Peyer's patch (tissue), 4 donors: ENCODE measurements at regions not wholly inside any gene's neighbourhood (a gene's known extent, or its start where the extent isn't known, plus 50 kb on each side); places are given as distances from the start of the nearest gene placed in this dataset.

Source experiments
- DNase-seq, 3 donors: peaks; one replicate each; pipeline ENCODE4 v3.0.0-alpha.2; 2017 to 2019
- H3K27ac ChIP-seq, 4 donors: fragments of 200-600 bp; sonication (generic); one replicate each; pipeline ENCODE4 v1.5.1; 2016 to 2019
- H3K27me3 ChIP-seq, 2 donors: fragments of 200-600 bp; sonication (generic); one replicate each; pipeline ENCODE4 v1.5.1; 2019
- H3K36me3 ChIP-seq, 3 donors: fragments of 200-600 bp; sonication (generic); one replicate each; pipeline ENCODE4 v1.5.1; 2016 to 2019
- H3K4me1 ChIP-seq, 4 donors: fragments of 200-600 bp; sonication (generic); one replicate each; pipeline ENCODE4 v1.5.1; 2016 to 2019
- H3K4me3 ChIP-seq, 4 donors: fragments of 200-600 bp; sonication (generic); 1 replicate in 3 of 4; 2 replicates in 1 of 4; pipeline ENCODE4 v1.5.1; 2016 to 2019; ENCODE audit warnings: mild to moderate bottlenecking in 1 of 4
- H3K9me3 ChIP-seq, 4 donors: fragments of 200-600 bp; sonication (generic); one replicate each; pipeline ENCODE4 v1.5.1; 2016 to 2019; ENCODE audit warnings: mild to moderate bottlenecking in 1 of 4
- POLR2A ChIP-seq, 2 donors: fragments of 450-650 bp; IDR thresholded peaks; one replicate each; pipeline ENCODE4 v1.5.1; 2017; ENCODE audit warnings: antibody characterized with exemption in 2 of 2, mild to moderate bottlenecking in 2 of 2, moderate library complexity in 2 of 2
- TF ChIP-seq, protein P1 (sequence below), 6 experiments: fragments of 450-650 bp in 4 of 6; fragments of 200-600 bp in 2 of 6; sonication (generic) in 1 of 6; IDR thresholded peaks; one replicate each; pipeline ENCODE4 v1.5.1; 2017 to 2019; ENCODE audit warnings: antibody characterized with exemption in 6 of 6, mild to moderate bottlenecking in 3 of 6, moderate library complexity in 1 of 6

DNA sequence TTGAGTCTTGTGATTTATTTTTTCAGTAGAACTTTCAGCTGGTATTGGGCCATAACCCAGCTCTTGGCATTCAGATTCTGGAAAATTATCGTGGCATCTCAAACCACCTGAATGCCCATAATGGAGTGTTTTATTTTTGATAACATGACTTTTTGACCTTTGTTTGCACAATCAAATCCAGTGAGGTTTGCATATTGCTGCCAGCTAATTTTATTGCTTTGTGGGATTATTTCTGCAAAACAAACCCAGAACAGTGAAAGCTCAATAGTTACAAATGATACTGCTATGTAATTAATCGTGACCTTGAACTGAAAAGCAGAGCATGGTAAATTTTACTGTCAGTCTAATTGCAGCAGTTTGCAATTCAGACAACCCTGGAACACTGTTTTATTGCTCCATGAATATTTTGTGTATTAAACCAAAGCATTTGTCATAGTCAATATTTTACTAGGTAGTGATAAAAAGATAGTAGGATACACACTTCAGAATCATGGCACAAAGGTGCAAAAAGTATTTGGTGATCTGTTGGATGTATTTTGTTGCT, 255.2 kb upstream of the NAV3 start:
- DNase-seq = no peak
- Histone ChIP-seq H3K9me3 (no peaks in the 10 kb centered on the region), H3K27ac (no peak overlapping the region), H3K4me3 (no peak overlapping the region), H3K27me3 (no peaks in the 10 kb centered on the region), H3K36me3 (no peaks in the 10 kb centered on the region), H3K4me1 (no peaks in the 10 kb centered on the region)
- TF ChIP-seq POLR2A (IDR thresholded peaks at IDR 0.05) = no peak
- TF ChIP-seq, protein P1, sequence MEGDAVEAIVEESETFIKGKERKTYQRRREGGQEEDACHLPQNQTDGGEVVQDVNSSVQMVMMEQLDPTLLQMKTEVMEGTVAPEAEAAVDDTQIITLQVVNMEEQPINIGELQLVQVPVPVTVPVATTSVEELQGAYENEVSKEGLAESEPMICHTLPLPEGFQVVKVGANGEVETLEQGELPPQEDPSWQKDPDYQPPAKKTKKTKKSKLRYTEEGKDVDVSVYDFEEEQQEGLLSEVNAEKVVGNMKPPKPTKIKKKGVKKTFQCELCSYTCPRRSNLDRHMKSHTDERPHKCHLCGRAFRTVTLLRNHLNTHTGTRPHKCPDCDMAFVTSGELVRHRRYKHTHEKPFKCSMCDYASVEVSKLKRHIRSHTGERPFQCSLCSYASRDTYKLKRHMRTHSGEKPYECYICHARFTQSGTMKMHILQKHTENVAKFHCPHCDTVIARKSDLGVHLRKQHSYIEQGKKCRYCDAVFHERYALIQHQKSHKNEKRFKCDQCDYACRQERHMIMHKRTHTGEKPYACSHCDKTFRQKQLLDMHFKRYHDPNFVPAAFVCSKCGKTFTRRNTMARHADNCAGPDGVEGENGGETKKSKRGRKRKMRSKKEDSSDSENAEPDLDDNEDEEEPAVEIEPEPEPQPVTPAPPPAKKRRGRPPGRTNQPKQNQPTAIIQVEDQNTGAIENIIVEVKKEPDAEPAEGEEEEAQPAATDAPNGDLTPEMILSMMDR (IDR thresholded peaks at IDR 0.05) = no peak

DNA sequence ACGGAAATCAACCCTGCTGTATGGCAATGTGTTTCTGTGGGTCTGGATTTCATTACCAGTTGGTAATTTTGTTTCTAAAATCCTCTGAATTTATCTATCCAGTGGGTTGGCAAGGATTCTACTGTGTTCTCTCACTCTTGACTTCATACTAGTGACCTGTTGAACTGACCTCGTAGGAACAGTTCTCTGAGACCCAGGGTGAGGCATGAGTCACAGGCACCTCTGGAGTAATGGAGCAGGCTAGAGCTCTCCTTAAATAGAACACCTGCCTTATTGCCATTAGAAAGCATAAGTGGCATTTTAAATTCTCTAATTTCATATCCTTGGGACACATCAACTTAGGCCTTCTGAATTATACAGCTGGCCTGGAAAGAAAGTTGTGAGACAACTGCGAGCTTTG, 258.3 kb upstream of the NAV3 start:
- TF ChIP-seq POLR2A (IDR thresholded peaks at IDR 0.05) = no peak
- TF ChIP-seq, protein P1 (IDR thresholded peaks at IDR 0.05) = no peak
- no peaks in the 10 kb centered on the region for H3K36me3 ChIP-seq
- H3K27ac ChIP-seq = no peak overlapping the region

DNA sequence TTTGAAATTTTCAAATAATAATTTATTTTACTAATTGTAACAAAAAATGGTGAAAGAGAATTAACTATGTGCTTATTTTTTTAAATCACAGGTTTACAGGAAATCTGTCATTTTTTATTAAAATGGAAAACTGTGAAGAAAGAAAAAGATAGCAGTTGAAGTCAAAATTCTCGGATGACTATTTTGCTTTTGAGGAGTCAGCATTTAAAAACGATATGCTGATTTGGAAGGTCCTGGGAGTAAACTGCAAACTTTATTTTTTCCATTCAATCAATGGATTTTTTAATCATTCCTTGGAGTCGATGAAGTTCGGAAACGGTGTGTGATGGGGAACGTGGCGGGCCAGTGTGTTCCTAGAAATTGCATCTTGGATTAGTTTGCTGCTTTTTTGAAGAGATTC, 258.9 kb upstream of the NAV3 start:
- Histone ChIP-seq H3K27me3 (no peaks in the 10 kb centered on the region), H3K4me3 (no peak overlapping the region), H3K4me1 (no peaks in the 10 kb centered on the region), H3K9me3 (no peaks in the 10 kb centered on the region), H3K36me3 (no peaks in the 10 kb centered on the region), H3K27ac (no peak overlapping the region)
- no peak for DNase-seq
- no peak for TF ChIP-seq POLR2A (IDR thresholded peaks at IDR 0.05)
- TF ChIP-seq, protein P1 (IDR thresholded peaks at IDR 0.05) = no peak

More for the DNA sequence above, 258.3 kb upstream of the NAV3 start:
- Histone ChIP-seq H3K4me1 (no peaks in the 10 kb centered on the region), H3K4me3 (no peak overlapping the region), H3K9me3 (no peaks in the 10 kb centered on the region), H3K27me3 (no peaks in the 10 kb centered on the region)
- DNase-seq = no peak

DNA sequence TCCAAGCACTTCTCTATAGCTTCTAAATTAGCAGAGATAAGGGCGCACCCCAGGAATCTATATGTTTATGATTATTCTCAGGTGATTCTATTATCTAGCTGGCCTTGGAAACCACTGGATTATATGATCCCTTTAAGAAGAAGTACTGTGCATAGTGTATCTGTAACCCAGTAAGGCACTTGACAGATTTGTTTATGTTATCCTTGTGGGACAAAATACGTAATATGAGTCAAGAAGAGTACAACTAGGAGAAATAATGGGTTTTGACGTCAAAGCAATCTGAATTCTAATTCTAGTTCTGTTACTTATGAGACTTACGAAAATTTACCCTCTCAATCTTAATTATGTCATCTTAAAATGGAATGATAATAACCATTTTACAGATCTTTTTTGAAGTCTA, 259.6 kb upstream of the NAV3 start:
- DNase-seq = no peak
- H3K36me3 ChIP-seq = no peaks in the 10 kb centered on the region
- no peaks in the 10 kb centered on the region for H3K9me3 ChIP-seq
- no peaks in the 10 kb centered on the region for H3K27me3 ChIP-seq
- no peak overlapping the region for H3K27ac ChIP-seq
- TF ChIP-seq POLR2A (IDR thresholded peaks at IDR 0.05) = no peak
- TF ChIP-seq, protein P1 (IDR thresholded peaks at IDR 0.05) = no peak
- H3K4me1 ChIP-seq = no peaks in the 10 kb centered on the region
- no peak overlapping the region for H3K4me3 ChIP-seq

DNA sequence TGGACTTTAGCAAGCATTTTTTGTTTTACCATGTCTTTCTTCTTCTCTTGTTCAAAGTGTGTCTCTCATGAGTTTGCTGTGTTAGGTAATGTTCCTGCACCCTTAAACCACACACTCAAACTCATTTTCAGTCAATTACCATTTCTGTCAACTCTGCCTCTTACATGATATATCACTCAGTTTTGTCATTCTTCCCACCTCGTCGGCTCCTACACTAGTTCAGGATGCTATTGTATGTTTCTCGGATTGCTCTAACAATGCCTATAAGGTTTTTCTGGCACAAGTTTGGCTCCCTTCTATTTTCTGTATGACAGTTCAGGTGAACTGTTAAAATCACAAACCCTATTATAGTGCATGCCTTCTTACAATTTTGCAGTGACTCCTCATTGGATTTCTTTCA, 260.8 kb upstream of the NAV3 start:
- Histone ChIP-seq H3K27me3 (no peaks in the 10 kb centered on the region), H3K9me3 (no peaks in the 10 kb centered on the region), H3K4me1 (no peaks in the 10 kb centered on the region), H3K36me3 (no peaks in the 10 kb centered on the region), H3K27ac (no peak overlapping the region), H3K4me3 (no peak overlapping the region)
- no peak for TF ChIP-seq POLR2A (IDR thresholded peaks at IDR 0.05)
- TF ChIP-seq, protein P1 (IDR thresholded peaks at IDR 0.05) = no peak
- DNase-seq = no peak

DNA sequence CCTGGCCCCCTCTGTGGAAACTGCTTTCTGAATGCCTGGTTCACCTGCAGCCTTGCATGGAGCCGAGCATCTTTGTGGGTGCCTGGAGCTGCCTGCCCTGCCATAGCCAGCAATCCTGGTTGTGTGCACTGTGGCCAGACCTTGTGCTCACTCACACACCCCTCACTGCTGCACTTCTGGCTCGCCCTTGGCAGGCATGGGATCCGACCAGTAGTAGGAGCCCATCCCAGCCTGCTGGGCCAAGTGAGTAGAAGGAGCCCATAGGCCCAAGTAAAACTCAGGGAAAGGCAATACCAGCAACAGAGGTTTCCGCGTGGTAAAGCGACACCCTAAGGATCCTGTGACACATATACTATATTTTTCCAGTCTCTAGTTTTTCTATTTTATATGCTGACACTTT, 270.0 kb upstream of the NAV3 start:
- no peak overlapping the region for H3K4me3 ChIP-seq
- no peaks in the 10 kb centered on the region for H3K36me3 ChIP-seq
- TF ChIP-seq, protein P1 (IDR thresholded peaks at IDR 0.05) = no peak
- no peak for TF ChIP-seq POLR2A (IDR thresholded peaks at IDR 0.05)
- H3K27ac ChIP-seq = no peak overlapping the region
- no peaks in the 10 kb centered on the region for H3K9me3 ChIP-seq
- no peak for DNase-seq
- H3K27me3 ChIP-seq = no peaks in the 10 kb centered on the region
- H3K4me1 ChIP-seq = no peaks in the 10 kb centered on the region
